ENCODE measurements at regions not wholly inside any gene's neighbourhood (a gene's known extent, or its start where the extent isn't known, plus 50 kb on each side); places are given as distances from the start of the nearest gene placed in this dataset.
A peak's percentile ranks its signal among the peaks of the same experiment; 100 is the strongest.

DNA sequence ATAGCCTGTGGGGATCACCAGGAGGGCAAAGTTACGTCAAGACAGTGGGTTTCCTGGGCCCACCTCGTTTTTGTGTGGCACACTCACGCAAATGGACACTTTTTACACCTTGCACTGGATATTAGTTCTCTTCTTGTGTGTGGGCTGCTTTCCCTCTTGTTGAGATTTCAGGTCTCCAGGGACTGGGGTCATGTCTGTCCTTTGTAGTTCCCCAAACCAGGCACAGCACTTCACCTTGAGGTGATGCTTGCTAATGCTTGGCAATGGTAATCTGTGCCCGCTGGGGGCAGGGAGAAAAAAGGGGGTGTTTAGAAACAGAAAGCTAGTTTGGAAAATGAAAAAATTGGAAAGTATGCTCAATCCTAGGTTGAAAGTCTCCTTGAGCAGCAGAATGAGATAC is 195.3 kb downstream of the PTEN start:
- H3K4me1 Mint-ChIP-seq (ENCODE audit: low read depth) = peaks cover 19% of the 10 kb centered on the region
- no peak for TF ChIP-seq CTCF (IDR thresholded peaks at IDR 0.05; ENCODE audit: unreplicated experiment)
- H3K9me3 Mint-ChIP-seq (ENCODE audit: low read depth) = peaks cover 4% of the 10 kb centered on the region
- DNase-seq (ENCODE audit: low spot score, unreplicated experiment) = no peak
- H3K27me3 Mint-ChIP-seq = no peaks in the 10 kb centered on the region
- H3K36me3 Mint-ChIP-seq (ENCODE audit: insufficient read depth) = no peaks in the 10 kb centered on the region
- no peak overlapping the region for H3K27ac Mint-ChIP-seq
- H3K4me3 Mint-ChIP-seq (ENCODE audit: low read depth) = no peak overlapping the region

GRCh38 chr10:88059190-88059589 is 195.8 kb downstream of the PTEN start:
- Mint-ChIP-seq H3K9me3 (ENCODE audit: low read depth) (peaks cover 4% of the 10 kb centered on the region), H3K4me3 (ENCODE audit: low read depth) (no peak overlapping the region), H3K27me3 (no peaks in the 10 kb centered on the region)

GRCh38 chr10:88060762-88061161 is 197.3 kb downstream of the PTEN start:
- no peak for TF ChIP-seq CTCF (IDR thresholded peaks at IDR 0.05; ENCODE audit: unreplicated experiment)
- H3K27ac Mint-ChIP-seq = no peak overlapping the region
- H3K4me1 Mint-ChIP-seq (ENCODE audit: low read depth) = peaks cover 19% of the 10 kb centered on the region
- no peak overlapping the region for H3K4me3 Mint-ChIP-seq (ENCODE audit: low read depth)
- no peaks in the 10 kb centered on the region for H3K36me3 Mint-ChIP-seq (ENCODE audit: insufficient read depth)
- peaks cover 4% of the 10 kb centered on the region for H3K9me3 Mint-ChIP-seq (ENCODE audit: low read depth)
- H3K27me3 Mint-ChIP-seq = no peaks in the 10 kb centered on the region
- no peak for DNase-seq (ENCODE audit: low spot score, unreplicated experiment)

More at GRCh38 chr10:88059190-88059589, 195.8 kb downstream of the PTEN start:
- H3K27ac Mint-ChIP-seq = no peak overlapping the region
- TF ChIP-seq CTCF (IDR thresholded peaks at IDR 0.05; ENCODE audit: unreplicated experiment) = no peak
- peaks cover 19% of the 10 kb centered on the region for H3K4me1 Mint-ChIP-seq (ENCODE audit: low read depth)
- no peaks in the 10 kb centered on the region for H3K36me3 Mint-ChIP-seq (ENCODE audit: insufficient read depth)
- no peak for DNase-seq (ENCODE audit: low spot score, unreplicated experiment)

DNA sequence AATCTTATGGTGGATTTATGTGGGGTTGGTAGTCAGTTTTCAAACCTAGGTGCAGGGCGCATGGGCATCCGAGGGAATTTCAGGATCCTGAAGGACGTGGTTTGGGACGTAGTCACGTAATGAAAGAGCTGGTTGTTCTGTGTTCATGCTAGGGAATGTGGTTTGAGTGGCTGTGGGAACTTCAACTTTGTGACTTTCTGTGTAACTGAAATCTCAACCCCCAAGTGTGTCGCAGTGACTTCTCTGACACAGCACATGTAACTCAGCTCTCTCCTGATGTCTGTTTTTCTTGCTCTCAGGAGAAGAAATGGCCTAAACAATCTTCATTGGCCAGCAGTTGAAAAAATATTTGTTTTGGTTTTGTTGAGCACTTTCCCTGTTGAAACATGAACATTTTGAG is 199.0 kb downstream of the PTEN start:
- H3K9me3 Mint-ChIP-seq (ENCODE audit: low read depth) = peaks cover 4% of the 10 kb centered on the region
- peak overlapping the region; percentile 92 for H3K27ac Mint-ChIP-seq
- no peak for TF ChIP-seq CTCF (IDR thresholded peaks at IDR 0.05; ENCODE audit: unreplicated experiment)
- no peak for DNase-seq (ENCODE audit: low spot score, unreplicated experiment)
- no peaks in the 10 kb centered on the region for H3K27me3 Mint-ChIP-seq
- H3K4me1 Mint-ChIP-seq (ENCODE audit: low read depth) = peaks cover 19% of the 10 kb centered on the region
- H3K4me3 Mint-ChIP-seq (ENCODE audit: low read depth) = no peak overlapping the region
- no peaks in the 10 kb centered on the region for H3K36me3 Mint-ChIP-seq (ENCODE audit: insufficient read depth)

DNA sequence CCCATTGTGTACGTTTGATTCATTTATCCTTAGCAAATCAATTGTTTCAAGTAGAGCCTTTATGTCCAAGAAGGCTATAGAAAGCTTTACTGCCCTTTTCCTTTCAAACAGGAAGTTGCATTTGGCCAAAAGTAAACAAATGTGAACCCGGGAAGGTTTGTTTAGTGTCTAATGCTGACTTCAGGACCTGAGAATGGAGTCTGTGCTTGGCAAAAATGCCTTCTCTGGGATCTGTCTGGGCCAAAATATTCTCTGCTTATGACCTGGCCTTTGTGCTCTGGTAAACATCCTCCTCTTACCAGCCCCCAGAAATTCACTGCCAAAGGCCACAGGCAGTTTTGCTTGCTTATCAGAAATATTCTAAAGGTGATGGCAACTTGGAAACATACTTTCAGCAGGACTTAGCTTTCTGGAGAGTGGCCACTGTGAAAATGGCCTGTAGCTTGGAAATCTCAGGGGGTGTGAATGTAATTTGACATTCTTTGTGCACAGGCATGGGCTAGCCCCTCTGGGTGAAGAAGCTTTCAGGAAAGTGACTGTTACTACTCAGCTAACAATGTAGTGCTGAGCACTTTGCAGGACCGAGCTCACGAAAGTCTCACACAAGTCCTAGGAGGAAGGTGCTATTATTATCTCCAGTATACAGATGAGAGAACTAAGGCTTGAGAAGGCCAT is 199.5 kb downstream of the PTEN start:
- H3K27me3 Mint-ChIP-seq = no peaks in the 10 kb centered on the region
- no peak overlapping the region for H3K4me3 Mint-ChIP-seq (ENCODE audit: low read depth)
- H3K4me1 Mint-ChIP-seq (ENCODE audit: low read depth) = peaks cover 19% of the 10 kb centered on the region
- H3K36me3 Mint-ChIP-seq (ENCODE audit: insufficient read depth) = no peaks in the 10 kb centered on the region
- H3K27ac Mint-ChIP-seq = peak overlapping the region; percentile 92
- TF ChIP-seq CTCF (IDR thresholded peaks at IDR 0.05; ENCODE audit: unreplicated experiment) = no peak
- peaks cover 4% of the 10 kb centered on the region for H3K9me3 Mint-ChIP-seq (ENCODE audit: low read depth)
- no peak for DNase-seq (ENCODE audit: low spot score, unreplicated experiment)

All from progenitor cell of endocrine pancreas (in vitro differentiated cells).